HG02610 (cell line): ENCODE measurements at regions not wholly inside any gene's neighbourhood (a gene's known extent, or its start where the extent isn't known, plus 50 kb on each side); places are given as distances from the start of the nearest gene placed in this dataset.

Experiments
- ATAC-seq: cut with Tn5 transposase; IDR thresholded peaks from one replicate; pipeline ENCODE4 v1.9.1; 2021; ENCODE audit warnings: mild to moderate bottlenecking, moderate library complexity; ENCODE audit not compliant: unreplicated experiment

DNA sequence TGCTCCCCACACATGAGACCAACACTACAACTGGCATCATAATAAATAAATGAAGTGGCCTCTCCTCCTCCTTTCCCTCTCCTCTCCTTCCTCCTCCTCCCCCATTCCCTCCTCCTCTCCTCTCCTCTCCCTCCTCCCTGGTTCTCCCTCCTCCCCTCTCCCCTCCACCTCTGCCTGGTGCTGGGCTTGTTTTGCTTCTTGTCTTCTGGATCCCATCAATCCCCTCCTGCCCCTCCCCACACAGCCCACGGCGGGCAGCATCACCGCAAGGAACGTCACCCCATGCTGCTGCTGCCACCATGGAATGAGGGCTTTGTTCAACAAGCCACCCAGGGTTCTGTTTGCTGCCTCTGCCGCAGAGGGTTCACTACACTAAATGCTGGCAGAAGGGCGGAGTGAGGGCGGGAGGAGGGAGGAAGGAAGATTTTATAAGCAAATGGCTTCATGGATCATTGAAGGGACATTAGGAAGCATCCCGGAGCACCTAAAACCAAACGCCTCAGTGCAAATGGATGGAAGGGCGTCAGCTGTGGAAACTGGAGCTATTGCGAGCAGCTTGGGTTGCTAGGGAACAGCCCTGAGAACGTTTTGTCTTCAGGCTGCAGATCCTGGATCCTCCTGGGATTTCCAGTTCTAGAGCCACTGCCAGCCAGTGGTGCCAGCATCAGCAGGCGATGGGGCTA, 379.7 kb upstream of the ZMIZ1 start:
- ATAC-seq: no peak

GRCh38 chr10:78689584-78689935, 379.2 kb upstream of the ZMIZ1 start:
- no peak for ATAC-seq

DNA sequence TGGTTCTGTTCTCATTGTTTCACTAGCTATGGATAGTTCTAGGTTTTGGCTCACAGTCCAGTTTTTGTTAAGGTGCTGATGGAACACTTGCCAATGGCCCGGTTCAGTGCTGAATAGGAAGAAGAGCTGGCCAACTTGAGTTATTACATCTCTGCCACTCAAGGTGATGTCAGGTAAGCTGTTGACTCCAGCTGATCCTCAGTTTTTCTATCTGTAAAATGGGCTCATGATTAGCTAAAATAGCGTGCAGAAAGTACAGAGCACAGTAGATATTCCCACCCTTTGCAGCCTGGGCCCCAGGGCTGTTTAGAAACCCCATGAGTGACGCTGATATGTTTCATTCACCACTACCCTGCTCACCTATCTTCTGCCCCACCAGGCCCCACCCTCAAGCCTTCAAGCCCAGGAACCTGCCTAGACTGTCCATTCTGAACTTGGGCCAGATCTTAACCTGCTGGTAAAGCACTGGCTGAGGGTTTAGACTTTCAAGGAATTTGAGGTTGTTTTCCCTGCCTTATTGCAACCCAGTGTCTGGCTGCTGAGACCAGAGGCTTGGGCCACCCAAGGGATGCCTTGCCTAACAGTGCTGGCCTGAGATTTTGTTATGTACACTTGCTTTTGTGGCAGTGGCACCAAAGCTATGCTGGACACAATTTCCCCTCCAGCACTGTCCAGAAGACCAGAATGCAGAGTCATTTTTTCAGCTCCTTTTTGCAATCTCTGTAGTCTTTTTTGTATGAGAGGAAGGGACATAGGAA, 378.2 kb upstream of the ZMIZ1 start:
- no peak for ATAC-seq

DNA sequence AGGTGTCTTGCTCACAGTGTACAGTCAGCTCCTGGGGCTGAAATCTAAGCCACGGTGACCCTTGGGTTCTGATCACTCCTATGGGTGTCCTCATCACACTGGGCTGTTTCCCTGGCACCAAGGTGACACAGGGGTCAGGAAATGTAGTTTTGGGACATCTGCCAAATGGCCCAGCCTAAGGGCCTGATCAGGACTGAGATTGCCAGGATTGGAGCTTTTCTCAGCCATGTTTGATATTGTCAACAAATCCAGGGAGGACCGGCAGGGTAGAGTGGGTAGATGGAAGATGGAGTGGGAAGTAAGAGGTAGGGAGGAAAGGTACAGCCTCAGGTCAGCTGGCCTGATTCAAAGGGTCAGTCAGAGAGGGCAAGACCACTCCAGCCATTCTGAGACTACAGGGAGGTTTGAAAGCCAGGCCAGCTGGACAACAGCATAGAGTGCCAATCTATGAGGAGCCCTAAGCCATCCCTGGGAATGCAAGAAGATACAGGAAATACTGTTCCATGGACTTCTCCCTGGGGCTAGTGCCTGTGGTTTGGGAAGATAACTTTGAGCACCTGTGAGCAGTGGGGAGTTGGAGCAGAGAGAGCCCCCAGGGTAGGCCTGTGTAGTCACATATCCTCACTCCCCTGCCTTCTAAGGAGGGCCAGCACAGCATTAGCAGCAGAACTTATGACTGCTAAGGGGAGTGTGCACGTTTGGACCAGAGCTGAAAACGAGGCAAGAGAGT, 377.3 kb upstream of the ZMIZ1 start:
- no peak for ATAC-seq

GRCh38 chr10:78692071-78692470, 376.7 kb upstream of the ZMIZ1 start:
- ATAC-seq: no peak

- ATAC-seq: no peak
These were observed 372.9 kb upstream of the ZMIZ1 start for GRCh38 chr10:78695846-78696245.

GRCh38 chr10:78696791-78697395, 371.9 kb upstream of the ZMIZ1 start:
- ATAC-seq: no peak

- ATAC-seq: no peak
These were observed 368.8 kb upstream of the ZMIZ1 start for GRCh38 chr10:78699971-78700370.

DNA sequence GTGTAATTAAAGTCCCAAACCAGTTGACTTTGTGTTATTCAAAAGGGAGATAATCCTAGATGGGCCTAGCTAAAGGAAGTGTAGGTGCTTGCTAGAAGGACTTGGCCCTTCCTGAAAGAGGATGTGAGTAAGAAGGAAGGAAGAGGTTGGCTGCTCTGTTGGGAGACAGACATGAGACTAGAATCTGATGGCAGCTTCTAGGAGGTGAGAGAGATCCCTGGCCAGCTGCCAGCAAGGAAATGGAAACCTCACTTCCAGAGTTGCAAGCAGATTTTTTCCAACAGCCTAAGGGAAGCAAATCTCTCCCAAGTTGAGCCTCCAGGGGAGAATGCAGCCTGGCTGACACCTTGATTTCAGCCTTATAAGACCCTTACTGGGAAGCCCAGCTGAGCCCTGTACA, 368.4 kb upstream of the ZMIZ1 start:
- ATAC-seq: no peak

- no peak for ATAC-seq
These were observed 367.8 kb upstream of the ZMIZ1 start for GRCh38 chr10:78700816-78701520.

DNA sequence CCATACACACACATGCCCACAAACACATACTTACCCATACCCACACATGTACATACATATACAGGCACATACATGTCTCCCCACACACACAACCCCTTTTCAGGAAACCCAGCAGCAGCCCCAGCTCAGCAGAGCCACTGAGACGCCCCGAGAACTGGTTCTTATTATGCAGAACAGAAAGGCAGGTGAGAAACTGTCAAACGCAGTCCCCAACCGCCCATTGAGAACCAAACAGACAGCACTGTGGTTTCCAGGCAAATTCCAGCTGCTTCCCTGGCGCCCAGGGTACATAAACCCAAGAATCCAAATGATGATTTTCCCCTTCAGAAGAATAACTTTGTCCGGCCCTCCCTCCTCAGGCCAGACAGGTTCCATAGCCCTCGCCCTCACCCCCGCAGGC, 366.6 kb upstream of the ZMIZ1 start:
- no peak for ATAC-seq

DNA sequence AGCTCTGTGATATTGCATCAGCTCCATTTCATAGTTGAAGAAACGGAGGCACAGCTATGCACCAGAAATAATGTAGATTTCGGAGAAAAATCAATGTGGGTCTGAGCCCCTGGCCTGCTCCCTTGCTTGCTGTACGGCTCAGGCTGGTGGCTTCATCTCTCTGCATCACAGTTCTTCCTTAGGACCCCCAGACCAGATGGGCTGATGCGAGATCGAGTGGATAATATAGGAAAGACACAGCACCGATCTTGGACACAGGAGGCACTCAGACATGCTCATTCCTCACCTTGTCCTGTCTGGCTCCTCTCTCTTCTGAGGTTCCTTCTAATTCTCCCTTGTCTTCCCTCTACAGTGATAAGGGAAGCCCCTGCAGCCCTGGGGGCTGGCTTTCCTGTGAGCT, 365.9 kb upstream of the ZMIZ1 start:
- ATAC-seq: no peak

GRCh38 chr10:78703593-78703992, 365.2 kb upstream of the ZMIZ1 start:
- ATAC-seq: no peak

DNA sequence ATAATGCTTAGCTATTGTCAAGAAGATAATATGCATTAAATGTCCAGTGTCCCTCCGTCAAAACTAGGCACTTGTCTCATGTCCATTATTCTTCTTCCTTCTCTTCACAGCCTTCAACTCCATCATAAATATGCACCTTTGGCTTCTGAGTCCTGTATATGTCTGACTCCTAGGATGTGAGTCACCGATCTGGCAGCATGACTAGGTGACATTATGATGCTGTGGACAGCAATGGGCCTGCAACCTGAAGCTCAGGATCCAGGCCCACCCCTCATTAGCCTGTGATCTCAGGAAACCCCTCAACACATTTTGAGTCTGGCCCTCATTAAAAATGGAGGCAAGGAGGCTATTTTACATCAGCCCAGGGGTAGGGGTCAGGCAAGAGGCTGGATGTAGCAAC, 362.5 kb upstream of the ZMIZ1 start:
- no peak for ATAC-seq

- no peak for ATAC-seq
These were observed 361.8 kb upstream of the ZMIZ1 start for GRCh38 chr10:78706726-78707540.

DNA sequence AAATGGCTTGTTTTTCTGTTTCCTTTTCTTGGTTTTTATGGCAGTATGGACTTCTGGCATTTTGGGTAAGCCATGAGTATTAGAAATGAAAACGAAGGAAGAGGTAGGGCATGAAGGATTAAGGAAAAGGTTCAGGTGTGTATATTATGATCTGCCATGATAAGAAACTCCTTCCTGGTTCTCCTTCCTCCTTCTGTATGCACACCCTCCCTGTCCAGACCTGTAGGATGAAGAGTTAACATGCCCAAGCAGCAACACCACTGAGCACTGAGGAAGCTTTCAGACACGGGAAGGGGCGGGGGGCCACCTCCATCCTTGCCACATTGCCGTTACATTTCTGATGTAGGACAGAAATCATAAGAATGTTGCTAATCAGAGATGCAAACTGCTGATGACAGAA, 361.0 kb upstream of the ZMIZ1 start:
- ATAC-seq: no peak

- no peak for ATAC-seq
These were observed 356.6 kb upstream of the ZMIZ1 start for GRCh38 chr10:78712147-78712546.

DNA sequence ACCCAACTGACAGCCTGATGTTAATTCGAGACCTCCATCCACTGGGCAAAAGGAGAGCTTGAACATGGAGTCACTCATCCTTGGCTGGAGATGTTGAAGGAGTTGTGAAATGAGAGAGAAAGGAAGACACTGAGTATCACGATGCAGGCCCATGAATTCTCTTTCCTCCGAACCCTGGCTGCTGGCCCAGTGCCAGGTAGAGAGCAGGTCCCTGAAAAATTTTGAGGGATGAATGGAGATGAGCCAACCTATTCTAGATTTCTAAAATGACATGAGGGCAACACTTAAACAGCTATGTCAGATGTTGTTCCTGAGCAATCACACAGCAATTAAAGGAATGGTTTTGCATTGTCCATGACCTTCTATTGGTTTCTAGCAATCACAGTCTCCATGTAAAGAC, 355.1 kb upstream of the ZMIZ1 start:
- no peak for ATAC-seq

GRCh38 chr10:78714225-78714624, 354.5 kb upstream of the ZMIZ1 start:
- ATAC-seq: no peak

GRCh38 chr10:78715435-78715834, 353.3 kb upstream of the ZMIZ1 start:
- ATAC-seq: no peak
